ENCODE measurements at regions not wholly inside any gene's neighbourhood (a gene's known extent, or its start where the extent isn't known, plus 50 kb on each side); places are given as distances from the start of the nearest gene placed in this dataset.
"Not testable (repeated sequence)": the region's sequence is repeated elsewhere in the genome, so short reads cannot be mapped to it uniquely, and the experiment has no call there.

GRCh38 chr12:97616946-97617345 lies 154.3 kb downstream of the RMST start:
- no peak for DNase-seq

GRCh38 chr12:97628962-97629361 lies 166.4 kb downstream of the RMST start:
- DNase-seq, result no peak

- no peak for DNase-seq
These were observed 166.8 kb downstream of the RMST start for GRCh38 chr12:97629382-97629781.

GRCh38 chr12:97630356-97630755 lies 167.8 kb downstream of the RMST start:
- DNase-seq, result no peak

GRCh38 chr12:97630875-97631274 lies 168.3 kb downstream of the RMST start:
- no peak for DNase-seq

- no peak for DNase-seq
These were observed 175.2 kb downstream of the RMST start for GRCh38 chr12:97637770-97638169.

GRCh38 chr12:97638739-97639138 lies 176.1 kb downstream of the RMST start:
- no peak for DNase-seq

GRCh38 chr12:97639702-97640101 lies 177.1 kb downstream of the RMST start:
- DNase-seq, result no peak

GRCh38 chr12:97640826-97641225 lies 178.2 kb downstream of the RMST start:
- DNase-seq, result no peak

- DNase-seq, result no peak
These were observed 180.3 kb downstream of the RMST start for GRCh38 chr12:97642911-97643310.

GRCh38 chr12:97643924-97644323 lies 181.3 kb downstream of the RMST start:
- no peak for DNase-seq

- DNase-seq, result no peak
These were observed 183.1 kb downstream of the RMST start for GRCh38 chr12:97645726-97646125.

GRCh38 chr12:97647142-97647541 lies 184.5 kb downstream of the RMST start:
- no peak for DNase-seq

GRCh38 chr12:97650242-97650641 lies 187.6 kb downstream of the RMST start:
- no peak for DNase-seq

GRCh38 chr12:97656548-97656947 lies 193.9 kb downstream of the RMST start:
- DNase-seq, result not testable (repeated sequence)

GRCh38 chr12:97659117-97659880 lies 196.7 kb downstream of the RMST start:
- peak; percentile 20 for DNase-seq

GRCh38 chr12:97666263-97666662 lies 203.7 kb downstream of the RMST start:
- no peak for DNase-seq

GRCh38 chr12:97672870-97673269 lies 210.3 kb downstream of the RMST start:
- no peak for DNase-seq

- no peak for DNase-seq
These were observed 218.1 kb downstream of the RMST start for GRCh38 chr12:97680751-97681150.

GRCh38 chr12:97681612-97682504 lies 219.3 kb downstream of the RMST start:
- no peak for DNase-seq

GRCh38 chr12:97685360-97685759 lies 222.8 kb downstream of the RMST start:
- no peak for DNase-seq

- DNase-seq, result no peak
These were observed 239.3 kb downstream of the RMST start for GRCh38 chr12:97701901-97702300.

- DNase-seq, result no peak
These were observed 248.8 kb downstream of the RMST start for GRCh38 chr12:97711392-97711791.

GRCh38 chr12:97713270-97713669 lies 250.7 kb downstream of the RMST start:
- DNase-seq, result no peak
